HS-5 (cell line): ENCODE measurements at regions not wholly inside any gene's neighbourhood (a gene's known extent, or its start where the extent isn't known, plus 50 kb on each side); places are given as distances from the start of the nearest gene placed in this dataset.
"Not testable (repeated sequence)": the region's sequence is repeated elsewhere in the genome, so short reads cannot be mapped to it uniquely, and the experiment has no call there.

Experiments used
- DNase-seq: peaks from one replicate; pipeline ENCODE4 v3.0.0-alpha.2; 2012; ENCODE audit warnings: low read depth

DNA sequence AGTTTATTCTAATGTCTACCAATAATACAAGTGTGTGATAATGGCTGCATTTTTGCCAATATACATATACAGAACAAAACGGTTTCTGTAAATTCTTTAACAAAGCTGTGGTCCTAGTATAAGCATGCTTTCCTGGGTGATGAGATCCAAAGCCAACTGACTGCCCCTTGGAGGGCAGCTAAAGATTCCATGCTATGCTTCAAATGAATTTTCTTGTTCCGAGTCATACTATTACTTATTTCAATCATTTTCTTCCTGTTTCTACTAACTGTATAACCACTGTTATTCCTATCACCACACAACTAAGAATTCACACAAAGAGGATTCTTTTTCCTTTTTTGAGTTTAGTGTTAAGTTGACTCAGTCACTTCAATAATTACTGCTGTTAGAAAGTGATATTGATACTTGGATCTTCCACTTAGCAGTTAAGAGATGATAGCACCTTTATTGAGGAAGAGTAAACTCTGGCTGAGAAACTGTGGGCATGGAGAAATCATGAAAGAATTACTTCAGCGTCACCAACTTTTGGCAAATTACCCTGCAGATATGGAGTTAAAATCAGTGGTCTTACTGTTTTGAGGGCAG lies 197.5 kb downstream of the ARL4A start:
- DNase-seq: peak; percentile 70

DNA sequence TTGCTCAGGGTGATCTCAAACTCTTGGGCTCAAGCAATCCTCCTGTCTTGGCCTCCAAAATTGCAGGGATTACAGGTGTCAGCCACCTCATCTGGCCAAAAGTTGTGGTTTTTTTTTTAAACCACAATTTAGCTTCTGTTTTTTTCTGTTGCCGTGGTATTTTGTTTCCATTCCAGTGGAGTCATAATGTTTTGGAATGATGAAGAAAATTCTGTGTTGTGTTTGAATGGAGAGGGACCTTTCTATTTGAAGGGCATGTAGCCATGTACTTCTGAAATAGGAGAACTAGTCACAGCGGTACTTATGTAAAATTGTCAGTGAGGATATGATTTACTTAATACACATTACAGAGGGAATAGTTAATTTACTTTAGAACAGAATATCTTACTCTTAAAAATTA lies 201.3 kb downstream of the ARL4A start:
- DNase-seq: peak; percentile 39

DNA sequence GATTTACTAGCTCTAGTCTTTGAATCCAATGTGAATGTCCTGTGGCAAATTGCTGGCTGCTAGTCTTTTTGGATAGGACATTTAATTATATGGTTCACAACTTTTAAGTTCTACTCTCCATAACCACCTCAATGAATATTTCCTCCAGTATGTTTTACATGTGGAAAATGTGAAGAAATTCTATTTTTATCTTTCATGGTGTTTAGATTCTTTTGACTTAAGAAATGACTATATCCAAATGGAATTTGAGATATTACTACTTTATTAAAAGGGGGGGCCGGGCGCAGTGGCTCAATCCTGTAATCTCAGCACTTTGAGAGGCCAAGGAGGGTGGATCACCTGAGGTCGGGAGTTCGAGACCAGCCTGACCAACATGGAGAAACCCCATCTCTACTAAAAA lies 202.0 kb downstream of the ARL4A start:
- DNase-seq: peak; percentile 29

DNA sequence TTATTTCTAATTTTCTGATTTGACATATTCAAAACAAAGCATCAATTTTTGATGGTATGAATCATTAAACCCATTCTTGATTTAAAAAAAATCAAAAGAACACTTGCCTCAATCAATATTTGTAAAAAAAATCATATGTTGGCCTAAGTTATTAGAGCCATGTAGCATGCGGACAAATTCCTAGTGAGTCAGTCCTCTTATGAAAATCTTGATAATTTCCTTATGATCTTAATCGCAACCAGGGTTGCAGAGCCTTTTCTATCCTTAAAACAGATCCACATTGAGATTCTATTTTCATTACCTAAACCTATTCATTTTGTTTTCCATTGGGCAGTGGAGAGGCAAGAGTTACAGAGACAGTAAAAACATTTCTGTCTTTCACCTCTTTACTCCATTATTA lies 203.2 kb downstream of the ARL4A start:
- peak; percentile 35 for DNase-seq

DNA sequence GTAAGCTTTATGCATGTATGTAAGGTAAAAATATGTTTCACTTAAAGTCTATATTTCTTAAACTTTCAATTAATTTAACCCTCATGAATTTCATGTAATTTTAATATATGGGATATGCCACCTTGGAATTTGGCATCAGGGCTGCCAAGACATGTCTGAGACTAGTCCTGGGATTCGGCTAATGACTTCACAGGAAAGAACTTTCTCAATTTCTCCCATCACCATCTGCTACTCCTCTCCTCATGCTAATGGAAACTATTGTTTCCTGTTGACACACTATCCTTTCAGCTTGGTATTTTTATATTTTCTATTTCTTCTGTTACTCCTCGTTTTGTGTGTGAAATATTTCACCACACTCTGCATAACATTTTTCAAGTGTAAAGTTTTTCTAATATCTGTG lies 205.9 kb downstream of the ARL4A start:
- DNase-seq: no peak

DNA sequence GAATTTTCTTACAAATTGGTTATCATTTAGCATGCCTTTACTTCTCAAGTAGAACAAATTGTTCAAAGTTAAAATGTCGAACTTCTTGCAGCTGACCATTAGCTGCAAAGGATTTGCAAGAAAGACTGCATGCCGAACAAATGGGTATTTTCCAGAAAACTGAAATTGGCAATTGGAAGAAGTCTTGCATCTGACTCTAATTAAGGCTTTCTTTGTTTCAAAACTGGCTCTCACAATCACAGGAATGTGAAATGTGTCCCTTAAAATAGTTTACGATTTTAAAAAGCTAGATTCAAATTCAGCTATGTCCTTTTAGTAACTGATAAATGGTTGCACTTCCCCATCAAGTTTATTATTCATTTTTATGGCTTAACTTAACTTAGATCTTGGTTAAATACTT lies 207.9 kb downstream of the ARL4A start:
- DNase-seq: no peak

DNA sequence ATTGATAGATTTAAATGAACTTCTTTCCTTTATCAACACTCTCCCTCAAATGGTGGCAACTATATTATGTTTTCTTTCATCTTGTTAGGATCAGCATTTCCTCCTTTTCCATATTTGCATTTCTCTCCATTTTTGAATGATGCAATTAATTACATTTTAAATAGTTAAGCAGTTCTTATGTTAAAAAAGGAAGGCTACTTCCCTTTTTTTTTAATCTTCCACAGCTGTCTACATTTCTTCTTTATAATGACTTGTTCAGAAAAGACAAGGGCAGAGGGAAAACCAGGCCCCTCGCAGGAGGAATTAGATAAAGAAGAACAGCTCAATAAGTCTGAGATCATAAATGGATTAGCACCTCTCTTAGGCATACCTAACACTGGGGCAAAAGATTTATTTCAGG lies 208.9 kb downstream of the ARL4A start:
- DNase-seq: no peak

DNA sequence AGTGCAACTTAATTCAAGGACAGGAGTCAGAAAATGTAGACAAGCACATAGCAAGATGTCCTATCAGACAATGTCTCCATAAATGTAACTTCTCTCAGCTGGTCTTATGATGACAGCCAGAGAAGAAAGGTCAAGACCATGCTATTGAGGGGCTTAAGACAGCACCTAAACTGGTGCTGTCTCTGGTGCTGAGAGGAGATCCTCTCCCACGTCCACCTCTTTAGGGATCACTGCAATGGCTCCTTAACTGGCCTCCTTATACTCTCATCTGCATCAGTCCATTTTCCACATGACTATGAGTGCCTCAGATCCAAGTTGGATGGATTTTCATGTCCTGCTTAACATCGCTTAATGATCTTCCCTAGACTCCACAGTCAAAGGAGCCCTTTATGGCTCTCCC lies 210.6 kb downstream of the ARL4A start:
- no peak for DNase-seq

DNA sequence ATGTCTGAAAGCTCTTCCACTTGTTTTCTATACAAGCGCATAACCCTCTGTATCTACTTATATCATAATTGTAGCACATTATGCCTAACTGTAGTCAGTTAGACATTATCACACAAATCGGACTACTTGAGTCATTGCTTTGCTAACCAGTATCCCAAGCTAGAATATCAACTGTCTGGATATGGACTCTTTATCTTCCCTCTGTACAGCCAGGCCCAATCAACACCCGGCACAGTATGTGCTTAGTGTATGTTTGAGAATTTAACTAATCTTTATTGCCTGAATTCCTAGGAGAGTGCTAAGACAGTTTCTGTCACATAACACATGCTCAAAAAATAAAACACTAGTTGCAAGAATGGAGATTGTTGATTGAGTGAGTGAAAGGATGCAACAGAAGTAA lies 211.2 kb downstream of the ARL4A start:
- no peak for DNase-seq

DNA sequence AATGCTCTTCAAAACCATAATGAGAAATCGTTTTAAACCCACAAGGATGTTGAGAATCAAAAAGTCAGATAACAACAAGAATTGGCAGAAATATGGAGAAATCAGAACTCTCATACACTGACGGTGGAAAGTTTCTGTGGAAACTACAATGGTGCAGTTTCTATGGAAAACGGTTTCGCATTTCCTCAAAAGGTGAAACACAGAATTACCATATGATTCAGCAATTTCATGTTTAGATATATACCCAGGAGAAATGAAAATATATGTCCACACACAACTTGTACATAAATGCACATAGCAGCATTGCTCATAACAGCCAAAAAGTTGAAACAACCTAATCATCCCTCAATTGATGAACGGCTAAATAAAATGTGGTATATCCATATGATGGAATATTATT lies 218.2 kb downstream of the ARL4A start:
- no peak for DNase-seq

DNA sequence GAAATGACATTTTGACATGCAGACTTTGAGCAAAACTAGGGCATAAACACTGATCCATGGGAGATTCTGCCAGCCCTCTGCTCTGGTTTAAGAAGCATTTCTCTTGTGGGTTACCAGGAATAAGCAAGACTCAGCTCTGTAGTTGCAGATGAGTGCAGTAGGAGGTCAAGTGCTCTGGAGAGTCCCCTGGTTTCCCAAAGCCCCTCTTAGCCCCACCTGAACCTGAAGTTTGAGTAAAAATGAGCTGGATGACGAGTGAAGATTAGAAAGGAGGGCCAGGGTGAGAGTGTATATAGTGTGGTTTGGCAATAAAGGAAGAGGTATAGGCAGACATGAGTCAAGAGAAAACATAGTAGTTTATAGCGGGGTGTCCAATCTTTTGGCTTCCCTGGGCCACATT lies 220.3 kb downstream of the ARL4A start:
- no peak for DNase-seq

DNA sequence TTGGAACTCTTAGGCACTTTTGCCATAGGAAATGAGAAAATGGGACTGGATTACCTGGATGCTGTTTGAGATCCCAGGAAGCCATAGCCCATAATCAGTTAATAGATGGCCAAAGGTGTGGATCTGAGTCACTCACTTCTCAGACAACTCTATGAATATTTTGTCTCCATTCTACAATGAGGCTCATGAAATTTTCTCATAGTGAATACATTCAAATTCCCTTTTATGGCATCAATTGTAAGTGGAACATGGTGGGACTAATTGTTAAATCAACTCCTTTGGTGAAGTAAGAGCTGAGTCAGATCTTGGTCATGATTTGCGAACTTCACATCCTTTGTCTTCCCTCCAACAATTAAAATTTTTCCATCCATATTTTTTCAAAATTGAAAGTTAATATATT lies 222.1 kb downstream of the ARL4A start:
- no peak for DNase-seq

DNA sequence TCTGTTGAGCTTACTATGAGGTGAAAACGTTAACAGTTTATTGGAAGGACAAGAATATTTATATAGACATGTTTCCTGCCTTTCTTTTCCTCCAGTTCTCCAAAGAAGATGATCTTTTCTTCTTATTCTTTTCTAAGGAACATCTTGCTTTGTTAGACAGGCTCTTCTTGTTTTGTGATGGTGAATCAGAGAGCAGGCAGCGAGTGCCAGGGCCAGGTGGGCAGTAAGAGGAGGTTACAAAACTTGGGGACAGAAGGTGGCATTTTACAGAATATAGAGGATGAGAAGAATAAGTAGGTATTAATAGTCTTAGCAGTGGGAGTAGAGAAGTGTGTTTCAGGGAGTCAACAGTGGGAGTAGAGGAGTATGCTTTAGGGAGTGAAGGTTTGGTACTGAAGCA lies 223.6 kb downstream of the ARL4A start:
- no peak for DNase-seq

DNA sequence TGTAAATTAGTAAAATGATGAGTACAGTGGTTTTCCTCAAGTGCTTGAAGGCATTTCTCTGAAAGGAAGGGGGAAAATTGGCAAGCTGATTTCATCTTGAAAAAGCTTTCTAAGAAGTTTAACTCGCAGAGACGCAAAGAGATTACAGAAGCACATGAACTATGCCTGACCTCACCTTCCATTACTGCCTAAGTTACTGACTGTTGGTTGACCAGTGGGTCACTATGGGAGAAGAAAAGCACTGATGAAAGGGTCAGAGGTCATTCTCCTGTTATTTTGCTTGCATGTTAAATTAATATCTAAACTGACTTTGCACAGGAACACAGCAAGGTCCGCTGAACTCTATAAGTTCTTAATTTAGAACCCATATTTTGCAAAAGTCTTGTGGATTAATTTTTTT lies 225.6 kb downstream of the ARL4A start:
- DNase-seq: no peak

DNA sequence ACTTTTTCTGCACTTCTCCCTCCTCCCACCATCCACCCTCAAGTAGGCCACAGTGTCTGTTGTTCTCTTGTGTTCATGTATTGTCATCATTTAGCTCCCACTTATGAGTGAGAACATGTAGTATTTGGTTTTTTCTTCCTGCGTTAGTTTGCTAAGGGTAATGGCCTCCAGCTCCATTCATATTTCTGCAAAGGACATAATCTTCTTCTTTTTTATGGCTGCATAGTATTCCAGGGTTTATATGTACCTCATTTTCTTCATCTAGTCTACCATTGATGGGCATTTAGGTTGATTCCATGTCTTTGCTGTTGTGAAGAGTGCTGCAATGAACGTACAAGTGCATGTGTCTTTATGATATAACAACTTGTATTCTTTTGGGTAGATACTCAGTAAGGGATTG lies 230.4 kb downstream of the ARL4A start:
- no peak for DNase-seq

DNA sequence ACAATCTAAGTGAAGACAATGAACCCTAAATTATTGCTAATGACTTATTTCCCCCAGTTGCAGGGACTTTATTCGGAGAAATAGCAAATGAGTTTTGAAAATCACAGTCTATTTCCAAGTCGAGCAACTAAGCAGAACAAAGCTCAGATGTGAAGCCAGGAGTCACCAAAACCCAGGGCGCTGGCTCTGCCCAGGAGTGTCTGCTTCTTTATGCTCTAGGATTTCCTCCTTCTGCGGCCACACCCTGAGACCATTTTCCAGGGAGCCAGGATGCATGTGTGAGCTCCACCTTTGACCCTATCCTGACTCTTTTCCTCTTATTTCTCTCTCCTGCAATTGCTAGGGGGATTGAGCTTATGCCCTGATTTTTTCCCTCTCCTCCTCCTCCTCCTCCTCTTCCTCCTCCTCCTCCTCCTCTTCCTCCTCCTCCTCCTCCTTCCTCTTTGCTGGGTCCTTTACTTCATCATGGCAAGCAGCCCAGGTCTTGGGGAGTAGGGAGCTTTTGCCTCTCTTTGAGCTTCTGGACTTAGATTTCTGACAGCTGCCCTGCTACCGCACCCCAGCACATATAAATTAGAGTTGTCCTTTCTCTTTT lies 234.4 kb downstream of the ARL4A start:
- no peak for DNase-seq

DNA sequence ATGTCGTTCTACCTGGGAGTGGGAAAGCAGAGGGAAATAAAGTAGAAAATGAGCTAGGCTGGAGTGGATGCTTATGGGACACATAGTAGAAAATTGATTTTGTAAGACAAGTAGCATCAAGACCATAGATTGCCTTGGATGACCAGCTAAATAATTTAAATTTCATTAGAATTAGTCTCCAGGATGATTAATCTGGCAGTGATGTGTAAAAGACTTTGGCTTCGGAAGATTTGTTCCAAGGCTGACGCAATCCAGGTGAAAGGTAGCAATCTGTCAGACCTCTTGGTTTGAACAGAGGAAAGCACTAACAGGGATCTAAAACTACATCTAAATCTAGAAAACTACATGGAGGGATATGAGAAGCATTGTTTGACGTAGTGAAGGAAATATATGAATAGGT lies 236.5 kb downstream of the ARL4A start:
- DNase-seq: peak; percentile 18

DNA sequence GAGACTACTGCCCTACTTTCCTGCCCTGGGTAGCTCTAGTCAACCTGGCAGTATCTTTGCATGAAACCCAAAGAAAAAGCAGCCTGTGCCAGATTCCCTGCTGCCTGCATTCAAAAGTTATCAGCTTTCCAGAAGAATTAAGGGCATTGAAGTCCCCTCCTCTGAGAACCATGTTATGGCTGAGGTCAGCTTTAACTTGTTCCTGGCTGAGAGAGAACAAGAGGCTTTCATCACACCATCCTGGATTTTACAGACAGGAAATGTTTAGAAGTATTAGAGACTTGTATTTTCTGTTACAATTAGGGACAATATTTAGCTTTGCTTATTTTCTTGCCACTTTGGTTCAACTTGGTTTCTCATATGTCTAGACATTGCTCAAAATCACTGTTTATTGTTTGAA lies 238.8 kb downstream of the ARL4A start:
- no peak for DNase-seq

DNA sequence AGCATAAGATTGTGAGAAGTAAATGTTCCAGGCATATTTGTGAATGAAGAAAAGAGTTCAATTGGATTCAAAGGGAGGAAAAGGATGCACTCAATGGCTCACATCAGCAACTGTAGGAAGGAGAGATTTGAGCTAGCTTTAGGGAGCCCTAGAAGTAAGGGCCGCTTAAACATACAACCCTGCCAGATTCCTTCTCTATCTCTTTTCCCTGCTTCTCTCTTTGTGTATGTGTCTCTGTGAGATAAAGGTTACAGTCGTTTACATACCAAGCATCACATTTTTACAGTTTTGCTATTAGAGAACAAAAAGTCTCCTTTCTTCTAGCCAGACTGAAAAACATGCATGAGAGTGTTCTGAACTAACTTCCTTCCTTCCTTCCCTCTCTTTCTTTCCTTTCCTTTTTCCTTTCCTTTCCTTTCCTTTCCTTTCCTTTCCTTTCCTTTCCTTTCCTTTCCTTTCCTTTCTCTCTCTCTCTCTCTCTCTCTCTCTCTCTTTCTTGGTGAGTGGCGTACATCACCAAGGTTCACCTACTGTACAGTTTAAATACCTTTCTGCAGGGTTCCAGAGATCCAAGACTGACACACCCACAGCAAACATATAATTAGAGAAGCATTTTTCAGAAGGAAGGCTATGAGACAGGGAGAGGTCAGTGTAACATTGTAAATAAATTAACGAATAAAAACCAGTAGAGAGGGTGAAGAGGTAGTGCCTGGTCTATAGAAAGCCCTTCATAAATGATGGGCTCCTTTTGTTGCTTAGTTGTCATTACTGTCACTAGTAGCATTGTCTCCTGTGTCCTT lies 240.4 kb downstream of the ARL4A start:
- no peak for DNase-seq

DNA sequence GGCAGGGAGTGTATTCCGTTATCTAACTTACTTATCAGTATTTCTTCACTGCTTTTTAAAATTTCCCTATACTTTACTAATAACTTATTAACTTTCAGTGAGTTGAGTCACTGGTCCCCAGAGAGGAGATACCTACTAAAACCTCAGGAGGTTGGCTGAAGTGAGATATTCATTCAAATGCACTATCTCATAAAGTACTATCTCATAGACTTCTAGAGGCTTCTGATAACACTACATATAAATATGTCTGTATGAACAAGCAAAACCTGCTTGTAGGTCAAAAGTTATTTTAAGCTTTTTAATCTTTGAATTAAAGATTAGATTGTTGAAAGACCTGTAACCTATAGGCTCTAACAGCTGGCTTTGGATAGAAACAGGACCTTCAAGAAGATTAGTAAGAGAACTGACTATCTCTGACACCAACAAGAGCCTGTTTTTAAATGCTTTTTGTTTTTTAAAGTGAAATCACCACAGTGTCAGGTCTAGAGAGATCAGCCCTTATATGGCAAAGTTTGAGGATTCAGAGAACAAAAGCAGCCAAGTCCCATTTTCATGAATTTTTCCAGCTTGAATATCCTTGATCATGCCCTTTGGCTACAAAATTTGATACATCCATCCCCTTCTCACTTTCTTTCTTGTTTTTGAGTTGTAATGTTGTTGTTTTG lies 242.2 kb downstream of the ARL4A start:
- DNase-seq: no peak

DNA sequence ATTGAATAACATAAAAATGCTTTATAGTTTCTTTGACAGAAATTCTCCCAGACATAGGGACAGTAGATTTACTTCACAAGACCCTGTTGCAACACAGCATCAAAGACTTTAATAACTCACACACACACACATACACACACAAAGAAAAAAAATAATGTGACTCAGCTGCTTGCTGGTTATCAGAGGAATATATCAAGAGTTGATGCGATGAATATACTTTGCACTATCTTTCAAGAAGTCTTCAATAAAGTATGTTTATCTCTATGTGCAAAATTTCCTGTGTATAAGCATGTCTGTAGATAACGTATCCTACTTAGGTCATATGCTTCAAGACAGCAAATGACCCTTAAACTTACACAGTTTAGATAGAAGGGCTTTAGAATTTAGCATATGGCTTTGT lies 243.1 kb downstream of the ARL4A start:
- DNase-seq: no peak

DNA sequence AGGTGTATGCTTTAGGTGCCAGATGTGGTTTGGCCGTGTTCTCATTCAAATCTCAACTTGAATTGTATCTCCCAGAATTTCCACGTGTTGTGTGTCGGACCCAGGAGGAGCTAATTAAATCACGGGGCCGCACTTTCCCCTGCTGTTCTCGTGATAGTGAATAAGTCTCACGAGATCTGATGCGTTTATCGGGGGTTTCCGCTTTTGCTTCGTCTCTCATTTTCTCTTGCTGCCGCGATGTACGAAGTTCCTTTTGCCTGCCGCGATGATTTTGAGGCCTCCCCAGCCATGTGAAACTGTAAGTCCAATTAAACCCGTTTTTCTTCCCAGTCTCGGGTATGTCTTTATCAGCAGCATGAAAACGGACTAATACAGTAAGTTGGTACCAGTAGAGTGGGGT lies 244.0 kb downstream of the ARL4A start:
- DNase-seq: not testable (repeated sequence)

DNA sequence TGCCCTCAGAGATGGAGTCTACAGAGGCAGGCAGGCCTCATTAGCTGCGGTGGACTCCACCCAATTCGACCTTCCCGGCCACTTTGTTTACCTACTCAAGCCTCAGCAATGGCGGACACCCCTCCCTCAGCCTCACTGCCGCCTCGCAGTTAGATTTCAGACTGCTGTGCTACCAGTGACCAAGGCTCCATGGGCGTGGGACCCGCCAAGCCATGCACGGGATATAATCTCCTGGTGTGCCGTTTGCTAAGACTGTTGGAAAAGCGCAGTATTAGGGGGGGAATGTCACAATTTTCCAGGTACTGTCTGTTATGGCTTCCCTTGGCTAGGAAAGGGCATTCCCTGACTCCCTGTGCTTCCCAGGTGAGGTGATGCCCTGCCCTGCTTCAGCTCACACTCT lies 252.3 kb downstream of the ARL4A start:
- no peak for DNase-seq
